ENCODE measurements at regions not wholly inside any gene's neighbourhood (a gene's known extent, or its start where the extent isn't known, plus 50 kb on each side); places are given as distances from the start of the nearest gene placed in this dataset.

DNA sequence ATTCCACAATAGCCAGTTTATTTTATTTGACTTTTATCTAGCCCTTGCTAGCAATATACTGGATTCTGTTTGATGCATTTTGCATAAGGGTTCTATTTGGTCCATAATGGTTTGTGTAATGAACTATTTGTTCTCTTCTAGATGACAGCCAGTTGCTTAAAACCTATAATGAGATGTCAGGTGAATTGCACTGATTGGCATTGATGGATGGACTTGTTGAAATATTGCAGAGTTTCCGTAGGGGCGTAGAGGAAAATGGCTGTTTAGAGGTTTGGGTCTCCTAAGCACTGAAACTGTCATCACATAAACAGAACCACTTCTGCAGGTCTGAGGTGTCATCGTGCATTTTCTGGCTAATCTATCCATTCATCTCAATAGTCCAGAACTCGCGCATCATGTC is 124.9 kb upstream of the HDAC9 start:
- no peaks in the 10 kb centered on the region for H3K36me3 Mint-ChIP-seq (ENCODE audit: low read depth)
- TF ChIP-seq, protein P1, sequence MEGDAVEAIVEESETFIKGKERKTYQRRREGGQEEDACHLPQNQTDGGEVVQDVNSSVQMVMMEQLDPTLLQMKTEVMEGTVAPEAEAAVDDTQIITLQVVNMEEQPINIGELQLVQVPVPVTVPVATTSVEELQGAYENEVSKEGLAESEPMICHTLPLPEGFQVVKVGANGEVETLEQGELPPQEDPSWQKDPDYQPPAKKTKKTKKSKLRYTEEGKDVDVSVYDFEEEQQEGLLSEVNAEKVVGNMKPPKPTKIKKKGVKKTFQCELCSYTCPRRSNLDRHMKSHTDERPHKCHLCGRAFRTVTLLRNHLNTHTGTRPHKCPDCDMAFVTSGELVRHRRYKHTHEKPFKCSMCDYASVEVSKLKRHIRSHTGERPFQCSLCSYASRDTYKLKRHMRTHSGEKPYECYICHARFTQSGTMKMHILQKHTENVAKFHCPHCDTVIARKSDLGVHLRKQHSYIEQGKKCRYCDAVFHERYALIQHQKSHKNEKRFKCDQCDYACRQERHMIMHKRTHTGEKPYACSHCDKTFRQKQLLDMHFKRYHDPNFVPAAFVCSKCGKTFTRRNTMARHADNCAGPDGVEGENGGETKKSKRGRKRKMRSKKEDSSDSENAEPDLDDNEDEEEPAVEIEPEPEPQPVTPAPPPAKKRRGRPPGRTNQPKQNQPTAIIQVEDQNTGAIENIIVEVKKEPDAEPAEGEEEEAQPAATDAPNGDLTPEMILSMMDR (conservative IDR thresholded peaks at IDR 0.05), result no peak
- Histone ChIP-seq H3K27me3 (ENCODE audit: control insufficient read depth, insufficient read depth, low read length, poor library complexity, severe bottlenecking) (no peaks in the 10 kb centered on the region), H3K9ac (ENCODE audit: extremely low read depth, low read length, poor library complexity, severe bottlenecking) (no peak overlapping the region), H3K4me1 (ENCODE audit: control insufficient read depth, insufficient read depth, low read length) (no peaks in the 10 kb centered on the region), H3K4me3 (ENCODE audit: low read length) (no peak overlapping the region), H3K9me3 (ENCODE audit: control insufficient read depth, low read length) (no peaks in the 10 kb centered on the region), H3K36me3 (ENCODE audit: control insufficient read depth, insufficient read depth, low read length) (no peaks in the 10 kb centered on the region), H3K27ac (ENCODE audit: low read depth, low read length) (no peak overlapping the region)
- H3K4me1 Mint-ChIP-seq, result no peaks in the 10 kb centered on the region
- H3K9me3 Mint-ChIP-seq, result no peaks in the 10 kb centered on the region
- DNase-seq, result no peak
- H3K27ac Mint-ChIP-seq, result no peak overlapping the region
- 94 to 100% methylated on average over 4 to 5 of the region's 5 CpGs for WGBS, 2 experiments (ENCODE audit: insufficient coverage in 1 of 2, insufficient read length in 1 of 2)
- no peak overlapping the region for H3K4me3 Mint-ChIP-seq
- no peaks in the 10 kb centered on the region for H3K27me3 Mint-ChIP-seq (ENCODE audit: insufficient read depth)

DNA sequence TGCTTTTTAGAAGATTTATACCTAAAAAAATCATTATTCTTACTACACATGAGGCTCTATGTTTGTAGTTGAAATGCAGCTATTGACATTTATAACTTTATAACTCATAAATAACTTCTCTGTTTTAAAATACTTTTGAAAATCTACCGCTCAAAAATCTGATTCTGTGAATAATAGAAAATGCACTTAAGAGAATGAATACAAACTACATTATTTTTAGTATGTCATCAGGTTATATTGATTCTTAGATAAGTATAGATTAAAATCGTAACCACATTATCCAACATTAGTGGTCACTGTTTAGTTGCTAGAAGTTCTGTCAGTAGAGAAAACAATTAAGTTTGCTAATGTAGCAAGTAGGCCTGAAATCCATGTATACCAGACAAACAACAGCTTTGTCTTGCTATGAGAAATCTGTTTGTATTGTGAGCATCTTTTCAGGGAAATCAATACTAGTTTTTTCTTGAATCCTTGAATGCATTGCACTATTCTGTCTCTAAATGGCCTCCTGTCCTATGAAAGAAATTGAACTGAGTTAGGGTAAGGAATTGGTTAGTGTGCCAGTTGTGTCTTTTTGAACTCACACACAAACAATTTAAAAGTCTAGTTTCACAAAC is 116.5 kb upstream of the HDAC9 start:
- H3K4me3 ChIP-seq (ENCODE audit: low read length), result no peak overlapping the region
- Mint-ChIP-seq H3K4me1 (peaks cover 3% of the 10 kb centered on the region), H3K27ac (no peak overlapping the region), H3K9me3 (no peaks in the 10 kb centered on the region), H3K27me3 (ENCODE audit: insufficient read depth) (no peaks in the 10 kb centered on the region), H3K36me3 (ENCODE audit: low read depth) (no peaks in the 10 kb centered on the region), H3K4me3 (no peak overlapping the region)
- H3K9ac ChIP-seq (ENCODE audit: extremely low read depth, low read length, poor library complexity, severe bottlenecking), result no peak overlapping the region
- DNase-seq, result no peak
- WGBS, 2 experiments (ENCODE audit: insufficient coverage in 1 of 2, insufficient read length in 1 of 2), result no CpG with 5 or more reads among the region's 2 CpGs
- no peak overlapping the region for H3K27ac ChIP-seq (ENCODE audit: low read depth, low read length)
- H3K36me3 ChIP-seq (ENCODE audit: control insufficient read depth, insufficient read depth, low read length), result no peaks in the 10 kb centered on the region
- no peaks in the 10 kb centered on the region for H3K27me3 ChIP-seq (ENCODE audit: control insufficient read depth, insufficient read depth, low read length, poor library complexity, severe bottlenecking)
- TF ChIP-seq, protein P1 (conservative IDR thresholded peaks at IDR 0.05), result no peak
- H3K9me3 ChIP-seq (ENCODE audit: control insufficient read depth, low read length), result no peaks in the 10 kb centered on the region
- H3K4me1 ChIP-seq (ENCODE audit: control insufficient read depth, insufficient read depth, low read length), result no peaks in the 10 kb centered on the region

DNA sequence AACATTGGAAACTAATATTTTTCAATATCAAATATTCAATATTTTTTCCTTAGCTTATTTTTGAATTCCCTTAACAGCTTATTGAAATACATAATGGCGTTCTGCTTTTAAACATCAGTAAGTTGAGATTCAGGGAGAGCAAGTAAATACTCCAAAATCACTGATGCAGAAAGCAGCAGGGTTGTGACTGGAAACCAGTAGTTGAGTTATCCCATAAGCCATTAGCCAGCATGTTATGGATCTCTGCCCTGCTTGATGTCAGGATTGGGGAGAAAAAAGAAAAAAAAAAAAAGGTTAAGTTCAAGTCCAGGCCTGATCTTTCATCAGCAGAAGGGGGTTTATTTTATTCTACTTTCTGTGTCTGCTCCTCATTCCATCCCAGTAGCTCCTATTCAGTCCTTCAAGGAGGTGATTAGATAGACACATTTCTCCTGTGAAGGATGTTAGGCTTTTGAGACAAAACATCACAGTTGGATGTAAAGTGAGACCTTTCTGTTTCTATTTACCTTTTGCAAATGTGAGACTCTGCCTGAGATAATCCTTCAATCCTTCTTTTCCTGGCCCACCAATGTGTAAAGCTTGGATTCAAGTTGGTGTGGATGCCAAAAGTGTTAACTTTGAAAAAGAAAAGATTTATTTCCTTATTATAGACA is 110.9 kb upstream of the HDAC9 start:
- Histone ChIP-seq H3K36me3 (ENCODE audit: control insufficient read depth, insufficient read depth, low read length) (no peaks in the 10 kb centered on the region), H3K4me1 (ENCODE audit: control insufficient read depth, insufficient read depth, low read length) (peaks cover 8% of the 10 kb centered on the region), H3K9me3 (ENCODE audit: control insufficient read depth, low read length) (no peaks in the 10 kb centered on the region), H3K27me3 (ENCODE audit: control insufficient read depth, insufficient read depth, low read length, poor library complexity, severe bottlenecking) (peaks cover 23% of the 10 kb centered on the region), H3K9ac (ENCODE audit: extremely low read depth, low read length, poor library complexity, severe bottlenecking) (no peak overlapping the region), H3K4me3 (ENCODE audit: low read length) (no peak overlapping the region), H3K27ac (ENCODE audit: low read depth, low read length) (no peak overlapping the region)
- no peak overlapping the region for H3K27ac Mint-ChIP-seq
- no peaks in the 10 kb centered on the region for H3K9me3 Mint-ChIP-seq
- peaks cover 25% of the 10 kb centered on the region for H3K4me1 Mint-ChIP-seq
- DNase-seq, result no peak
- 76 to 100% methylated on average over 1 of the region's 1 CpG for WGBS, 2 experiments (ENCODE audit: insufficient coverage in 1 of 2, insufficient read length in 1 of 2)
- H3K27me3 Mint-ChIP-seq (ENCODE audit: insufficient read depth), result peaks cover 16% of the 10 kb centered on the region
- H3K36me3 Mint-ChIP-seq (ENCODE audit: low read depth), result no peaks in the 10 kb centered on the region
- TF ChIP-seq, protein P1 (conservative IDR thresholded peaks at IDR 0.05), result no peak
- H3K4me3 Mint-ChIP-seq, result no peak overlapping the region

Data from endodermal cell (in vitro differentiated cells).